HL-60/S4 (cell line): ENCODE measurements at regions not wholly inside any gene's neighbourhood (a gene's known extent, or its start where the extent isn't known, plus 50 kb on each side); places are given as distances from the start of the nearest gene placed in this dataset.

Experiments used
- in situ Hi-C: fragments of 300-500 bp; cut with MboI; formaldehyde crosslinking; loops from 2 replicates; pipeline ENCODE4 v1.14.3; 2022; ENCODE audit warnings: low sequenced_read_pairs

DNA sequence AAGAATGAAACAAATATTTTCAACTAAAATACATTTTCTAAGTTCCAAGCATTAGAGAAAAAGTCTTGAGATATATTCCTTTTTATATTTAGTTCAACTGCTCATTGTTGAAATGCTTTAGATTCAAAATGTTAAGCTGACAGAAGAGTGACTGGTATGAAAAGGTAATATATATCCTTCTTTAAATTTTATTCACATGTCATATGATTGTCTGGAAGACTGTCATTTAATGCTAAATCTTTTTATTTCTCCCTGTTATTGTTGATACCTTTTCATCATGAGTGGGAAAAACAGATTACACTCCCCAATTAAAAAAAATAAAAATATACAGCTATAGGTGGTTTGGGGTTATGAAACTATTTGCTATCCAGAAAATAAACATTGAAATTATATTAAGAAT, 965.4 kb downstream of the JRKL start:
- in situ Hi-C loops, result no loop called here

DNA sequence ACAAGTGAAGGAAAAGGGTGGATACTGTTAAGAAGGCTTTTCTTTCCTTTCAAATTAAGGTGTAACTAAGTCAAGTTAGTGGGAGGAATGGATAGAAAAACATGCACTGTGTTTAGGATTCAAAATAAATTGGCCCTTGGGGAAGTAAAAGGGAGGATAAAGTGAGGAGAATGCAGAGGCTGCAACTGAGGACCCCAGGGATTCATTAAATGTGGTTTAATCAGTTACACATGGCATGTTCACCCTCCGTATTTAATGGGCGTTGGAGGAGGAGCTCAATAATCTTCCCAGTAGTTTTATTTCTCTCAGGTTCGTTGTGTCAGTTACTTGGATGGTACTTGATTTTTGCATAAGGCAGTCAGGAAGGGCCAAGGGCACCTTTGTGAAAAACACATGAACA, 966.3 kb downstream of the JRKL start:
- in situ Hi-C loops, result no loop called here

DNA sequence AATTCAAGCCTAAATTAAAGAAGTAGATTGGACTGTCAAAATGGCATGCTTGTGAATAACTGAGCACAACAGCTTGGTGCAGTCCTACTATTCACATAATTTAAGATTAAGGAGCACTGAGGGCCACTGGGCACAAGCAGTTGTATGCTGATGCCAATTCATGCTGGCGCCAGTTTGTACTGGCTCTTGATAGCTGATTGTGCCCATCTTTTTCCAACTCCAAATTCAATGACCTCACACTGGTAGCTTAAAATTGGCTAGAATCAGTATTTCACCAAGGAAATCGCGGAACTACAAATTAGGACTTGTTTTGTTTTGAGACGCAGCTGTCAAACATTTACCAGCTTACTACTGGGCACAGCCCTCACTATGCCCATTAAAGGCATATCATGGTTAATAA, 969.2 kb downstream of the JRKL start:
- in situ Hi-C loops, result no loop called here

DNA sequence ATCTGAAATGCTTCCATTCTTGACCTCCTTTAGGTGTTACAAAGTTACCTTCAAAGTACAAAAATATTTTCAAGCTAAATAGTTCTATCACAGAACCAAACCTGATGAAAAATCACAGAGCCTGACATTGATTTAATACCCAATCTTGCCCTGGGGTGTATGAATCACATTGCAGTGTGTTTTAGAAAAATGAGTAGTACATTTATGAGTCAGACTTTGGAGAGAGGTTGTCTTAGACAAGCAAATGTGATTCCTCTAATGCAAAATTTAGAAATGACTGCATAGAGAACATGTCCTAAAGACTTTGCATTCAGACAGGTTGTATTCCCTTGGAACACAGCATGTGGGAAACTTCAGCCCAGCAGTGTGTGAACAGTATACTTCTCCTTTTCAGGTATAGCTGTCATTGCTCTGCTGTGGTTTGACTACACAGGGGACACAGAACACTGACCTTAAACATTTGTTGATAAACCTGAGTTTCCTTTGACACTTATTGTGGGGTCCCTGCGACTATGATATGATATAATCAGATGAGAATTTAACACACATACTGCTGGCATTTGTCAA, 972.1 kb downstream of the JRKL start:
- in situ Hi-C loops, result no loop called here

- in situ Hi-C loops, result no loop called here
These were observed 973.5 kb downstream of the JRKL start for GRCh38 chr11:97363331-97363730.

GRCh38 chr11:97364047-97364446, 974.2 kb downstream of the JRKL start:
- in situ Hi-C loops, result no loop called here

DNA sequence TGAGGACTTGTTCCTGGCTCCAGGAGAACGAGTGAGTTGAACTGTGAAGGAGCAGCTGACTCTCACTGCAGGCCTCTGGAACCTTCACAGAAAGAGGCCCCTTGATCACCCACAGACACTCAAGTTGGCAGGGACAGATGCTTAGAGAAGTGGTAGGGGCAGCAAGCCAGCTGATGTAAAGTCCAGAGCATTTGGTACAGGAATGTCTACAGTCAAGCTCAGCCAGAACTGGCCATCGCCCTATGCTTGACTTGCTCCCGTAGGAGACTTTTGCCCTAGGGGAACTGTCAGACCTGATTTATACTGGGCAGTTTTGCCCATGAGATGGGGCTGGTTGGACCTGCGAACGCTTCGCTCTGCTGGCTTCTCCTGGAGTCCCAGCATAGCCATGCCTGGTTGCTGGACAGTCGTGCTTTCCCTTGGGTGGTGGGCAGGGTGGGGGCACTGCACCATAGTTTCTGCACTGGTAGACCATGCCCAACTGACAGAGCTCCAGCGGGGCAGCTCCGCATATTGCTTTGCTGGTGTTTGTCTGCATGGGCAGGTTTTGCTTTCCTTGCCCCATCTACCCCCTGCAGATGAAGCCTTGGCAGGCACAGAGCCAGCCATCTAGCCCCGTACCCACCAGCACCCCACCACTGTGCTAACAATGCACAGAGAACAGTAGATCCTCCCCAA, 977.7 kb downstream of the JRKL start:
- in situ Hi-C loops, result no loop called here

GRCh38 chr11:97389270-97389669, 999.5 kb downstream of the JRKL start:
- in situ Hi-C loops, result no loop called here

GRCh38 chr11:97398246-97398645, 1008.4 kb downstream of the JRKL start:
- in situ Hi-C loops, result no loop called here

- in situ Hi-C loops, result no loop called here
These were observed 1019.3 kb downstream of the JRKL start for GRCh38 chr11:97409141-97409540.

- in situ Hi-C loops, result no loop called here
These were observed 1025.0 kb downstream of the JRKL start for GRCh38 chr11:97414801-97415200.

- in situ Hi-C loops, result no loop called here
These were observed 1029.9 kb downstream of the JRKL start for GRCh38 chr11:97419729-97420128.

DNA sequence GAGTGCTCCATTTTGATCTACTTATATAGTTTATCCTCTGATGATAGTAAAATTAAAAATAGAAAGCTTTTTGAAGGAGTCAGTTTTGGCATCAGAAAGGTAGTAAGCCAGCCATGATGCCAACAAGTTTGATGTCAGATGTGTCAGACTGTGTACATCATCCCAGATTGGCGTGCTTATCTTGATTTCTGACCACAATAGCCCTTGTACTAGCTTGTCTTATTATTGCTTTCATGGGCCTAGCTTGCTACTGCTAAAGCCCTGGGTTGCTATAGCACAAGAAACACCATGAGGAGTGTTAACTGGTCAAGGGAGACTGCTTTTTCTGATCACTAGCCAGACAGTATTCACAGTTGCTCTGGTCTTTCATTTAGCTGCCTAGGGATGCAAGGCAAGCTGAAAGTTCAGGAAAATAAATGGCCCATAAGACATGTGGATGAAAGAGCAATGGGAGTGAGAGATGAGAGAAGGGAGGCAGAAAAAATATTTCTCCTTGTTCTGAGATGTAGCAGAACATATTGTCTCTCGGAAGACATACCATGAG, 1038.5 kb downstream of the JRKL start:
- in situ Hi-C loops, result no loop called here

GRCh38 chr11:97430877-97431276, 1041.1 kb downstream of the JRKL start:
- in situ Hi-C loops, result no loop called here

GRCh38 chr11:97432926-97433325, 1043.1 kb downstream of the JRKL start:
- in situ Hi-C loops, result no loop called here

- in situ Hi-C loops, result no loop called here
These were observed 1055.7 kb downstream of the JRKL start for GRCh38 chr11:97445561-97445960.

DNA sequence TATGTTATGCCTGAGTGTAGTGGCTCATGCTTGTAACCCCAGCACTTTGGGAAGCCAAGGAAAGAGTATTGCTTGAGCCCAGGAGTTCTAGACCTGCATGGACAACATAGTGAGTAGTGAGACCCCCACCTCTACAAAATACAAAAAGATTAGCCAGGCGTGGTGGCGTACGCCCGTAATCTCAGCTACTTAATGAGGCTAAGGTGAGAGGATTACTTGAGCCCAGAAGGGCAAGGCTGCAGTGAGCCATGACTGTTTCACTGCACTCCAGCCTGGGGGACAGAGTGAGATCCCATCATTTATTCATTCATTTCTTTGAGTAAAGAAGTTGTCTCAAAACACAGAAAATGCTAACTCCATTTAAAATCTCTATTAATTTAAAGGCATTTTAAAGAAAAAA, 1061.6 kb downstream of the JRKL start:
- in situ Hi-C loops, result no loop called here

GRCh38 chr11:97454988-97455387, 1065.2 kb downstream of the JRKL start:
- in situ Hi-C loops, result no loop called here

GRCh38 chr11:97460091-97460490, 1070.3 kb downstream of the JRKL start:
- in situ Hi-C loops, result no loop called here

DNA sequence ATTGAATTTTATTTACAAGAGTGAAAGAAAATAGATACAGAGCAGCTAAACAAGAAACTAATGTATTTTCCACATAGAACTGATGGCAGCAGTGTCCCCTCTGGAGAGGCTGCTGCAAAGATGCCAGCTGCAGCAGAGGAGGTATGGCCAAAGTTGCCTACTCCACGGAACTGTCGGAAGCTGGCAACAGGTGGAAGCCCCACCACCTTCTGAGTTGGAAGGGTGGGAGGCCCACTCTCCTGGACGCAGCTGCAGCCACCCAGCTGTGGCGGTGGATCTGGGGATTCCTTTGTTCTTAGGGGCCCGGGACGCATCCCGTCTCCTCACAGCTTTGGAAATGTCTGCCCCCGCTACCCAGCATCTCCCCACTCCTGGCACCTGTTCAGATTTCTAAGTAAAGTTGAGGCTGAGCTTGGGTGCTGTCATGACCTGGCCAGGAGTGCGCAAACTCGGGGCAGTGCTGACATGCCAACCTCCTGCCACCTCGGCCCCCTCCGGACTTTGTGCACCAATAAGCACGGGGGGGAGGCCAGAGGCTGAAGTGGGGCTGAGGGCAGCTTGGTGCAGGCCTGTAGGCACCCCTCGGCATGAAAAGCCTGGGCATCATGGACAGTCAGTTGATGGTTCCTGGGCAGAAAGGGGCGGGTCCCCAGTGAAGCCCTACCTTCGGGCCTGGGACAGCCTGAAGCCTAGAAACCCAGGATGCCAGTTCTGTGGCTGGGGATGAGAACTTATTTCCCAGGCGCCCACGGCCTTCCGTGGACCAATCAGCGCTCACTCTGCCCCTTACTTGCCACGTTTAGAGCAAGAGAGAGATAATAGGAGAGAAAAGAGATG, 1071.4 kb downstream of the JRKL start:
- in situ Hi-C loops, result no loop called here

GRCh38 chr11:97461934-97462333, 1072.1 kb downstream of the JRKL start:
- in situ Hi-C loops, result no loop called here

DNA sequence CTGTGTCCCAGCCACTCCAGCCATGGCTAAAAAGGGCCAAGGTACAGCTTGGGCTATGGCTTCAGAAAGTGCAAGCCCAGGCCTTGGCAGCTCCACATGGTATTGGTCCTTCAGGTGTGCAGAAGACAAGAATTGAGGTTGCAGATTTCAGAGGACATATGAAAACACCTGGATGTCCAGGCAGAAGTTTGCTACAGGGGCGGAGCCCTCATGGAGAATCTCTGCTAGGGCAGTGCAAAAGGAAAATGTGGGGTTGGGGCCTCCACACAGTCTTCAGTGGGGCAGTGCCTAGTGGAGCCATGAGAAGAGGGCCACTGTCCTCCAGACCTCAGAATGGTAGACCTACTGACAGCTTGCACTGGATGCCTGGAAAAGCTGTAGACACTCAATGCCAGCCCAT, 1074.1 kb downstream of the JRKL start:
- in situ Hi-C loops, result no loop called here
